NCI-H1048 (cell line): ENCODE measurements at regions not wholly inside any gene's neighbourhood (a gene's known extent, or its start where the extent isn't known, plus 50 kb on each side); places are given as distances from the start of the nearest gene placed in this dataset.

Source experiments
- DNase-seq: peaks from one replicate; lab custom pipeline; 2025; lab: John Stamatoyannopoulos, UW

GRCh38 chr1:224846119-224846907, 83.2 kb upstream of the DNAH14 start:
- DNase-seq, result no peak

- DNase-seq, result no peak
These were observed 79.0 kb upstream of the DNAH14 start for GRCh38 chr1:224850446-224850845.

DNA sequence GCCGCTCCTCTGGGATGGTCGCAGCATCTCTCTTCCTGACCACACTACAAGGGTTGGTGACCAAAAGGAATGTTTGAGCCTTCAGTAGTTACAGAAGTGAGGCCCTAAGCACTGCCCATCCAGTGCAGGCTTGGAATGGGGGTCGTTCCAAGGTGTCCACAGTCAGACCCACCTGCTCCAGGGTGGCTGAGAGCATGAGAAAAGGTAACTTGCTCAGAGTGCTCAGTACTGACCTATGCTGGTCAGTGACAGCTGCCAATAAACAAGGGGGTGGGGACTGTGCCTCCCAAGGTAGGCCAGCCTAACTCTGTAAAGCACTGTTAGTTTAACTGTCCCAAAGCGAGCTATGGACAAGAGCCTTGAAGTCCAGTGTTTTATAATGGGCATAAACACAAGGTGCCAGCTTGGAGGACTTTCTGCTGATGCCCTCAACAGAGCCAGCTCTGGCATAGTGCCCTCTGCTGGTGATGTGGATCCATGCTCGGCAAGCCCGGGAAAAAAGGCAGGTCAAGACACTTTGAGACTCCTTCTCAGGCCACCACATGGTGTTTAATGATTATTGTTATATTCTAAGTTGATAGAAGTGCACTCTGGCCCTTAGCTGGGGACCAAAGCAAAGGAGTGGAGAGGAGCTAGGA, 78.1 kb upstream of the DNAH14 start:
- peak; percentile 36 for DNase-seq

GRCh38 chr1:224851848-224852261, 77.6 kb upstream of the DNAH14 start:
- no peak for DNase-seq

- DNase-seq, result peak; percentile 42
These were observed 76.4 kb upstream of the DNAH14 start for GRCh38 chr1:224852901-224853568.

DNA sequence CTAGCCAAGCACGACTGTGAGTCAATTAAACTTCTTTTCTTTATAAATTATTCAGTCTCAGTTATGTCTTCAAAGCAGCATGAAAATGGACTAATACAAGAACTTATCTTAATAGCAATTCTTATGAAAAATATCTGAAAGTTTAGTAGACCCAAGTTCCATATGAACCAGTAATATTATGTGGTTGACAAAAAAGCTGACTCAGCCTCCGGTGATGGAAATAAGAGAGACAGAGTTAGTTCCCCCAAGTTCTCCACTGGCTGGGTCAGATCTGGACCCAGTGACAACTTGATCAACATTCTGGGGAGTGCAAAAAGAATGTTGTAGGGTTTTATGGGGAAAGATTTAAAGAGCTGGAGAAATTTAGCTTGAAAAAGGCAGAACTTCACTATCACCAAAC, 72.5 kb upstream of the DNAH14 start:
- DNase-seq, result no peak

DNA sequence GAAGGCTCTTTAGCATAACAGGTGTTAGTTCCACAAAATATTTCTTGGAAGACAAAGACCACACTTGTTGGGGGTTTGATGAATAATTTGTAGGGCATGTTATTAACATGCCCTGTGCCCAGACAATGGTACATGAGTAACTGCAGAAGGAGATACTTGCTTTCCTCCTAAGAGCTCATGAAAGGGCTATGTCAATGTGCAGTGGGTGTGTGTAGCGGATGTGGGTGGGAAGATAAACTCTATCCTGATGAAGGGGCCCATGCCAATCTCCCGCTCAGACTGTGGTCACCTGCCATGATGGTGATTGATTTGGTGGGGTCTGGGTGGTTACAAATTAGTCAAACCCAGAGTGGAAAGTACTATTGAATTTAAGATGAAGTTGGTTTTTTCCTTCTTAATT, 69.8 kb upstream of the DNAH14 start:
- DNase-seq, result no peak

DNA sequence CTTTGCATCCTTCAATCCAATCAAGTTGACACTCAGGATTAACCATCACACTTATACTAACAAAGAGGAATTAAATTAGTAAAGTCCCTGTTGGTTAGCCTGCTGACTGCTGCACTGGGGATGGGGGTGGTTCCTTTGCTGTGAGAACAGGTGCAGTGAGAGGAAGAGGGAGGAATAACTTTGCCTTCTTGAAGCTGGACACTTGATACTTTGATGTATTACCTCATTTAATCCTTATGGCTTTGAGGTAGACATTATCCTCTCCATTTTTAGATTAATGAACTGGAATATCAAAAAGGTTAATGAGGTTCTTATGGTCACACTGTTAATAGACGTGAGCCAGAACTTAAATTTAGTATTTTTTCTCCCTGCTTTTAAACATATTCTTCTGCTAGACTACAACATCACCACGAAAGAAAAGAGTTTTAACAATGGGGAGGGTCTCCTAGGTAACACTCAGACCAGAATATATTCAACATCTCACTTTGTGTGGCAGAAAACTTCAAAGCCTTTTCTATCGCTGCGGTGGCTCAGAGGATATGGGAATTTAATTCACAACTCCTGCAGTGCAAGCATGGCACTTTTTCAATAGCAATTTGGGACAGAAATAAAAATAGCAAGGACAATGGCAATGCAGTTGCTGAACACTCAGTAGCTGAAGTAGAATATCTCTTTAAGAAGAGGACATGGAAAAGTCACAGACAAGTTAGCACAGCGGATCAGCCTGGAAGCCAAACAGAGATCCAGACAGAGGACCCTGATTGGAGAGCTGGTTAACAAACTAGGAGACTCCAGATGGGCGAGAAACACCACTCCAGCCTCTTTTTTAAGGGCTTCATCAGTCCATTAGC, 68.8 kb upstream of the DNAH14 start:
- DNase-seq, result no peak

- no peak for DNase-seq
These were observed 68.1 kb upstream of the DNAH14 start for GRCh38 chr1:224861339-224861716.

DNA sequence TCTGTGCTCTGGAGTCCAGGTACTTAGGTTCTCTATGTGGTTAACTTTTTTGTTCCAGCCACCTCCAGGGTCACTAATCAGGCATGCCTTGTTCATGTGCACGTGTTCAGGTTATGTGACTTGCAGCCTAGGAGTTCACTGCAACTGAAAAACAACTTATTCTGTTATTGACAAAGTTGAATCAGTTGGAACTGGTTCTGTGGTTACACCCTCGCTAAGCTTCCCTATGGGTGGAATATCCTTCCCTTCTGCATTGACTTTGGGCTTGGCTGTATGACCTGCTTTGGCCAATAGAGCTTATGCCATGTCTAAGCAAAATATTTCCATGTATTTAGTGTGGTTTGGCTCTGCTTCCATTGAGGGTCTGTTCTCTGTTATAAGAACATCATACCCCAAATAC, 66.0 kb upstream of the DNAH14 start:
- no peak for DNase-seq

DNA sequence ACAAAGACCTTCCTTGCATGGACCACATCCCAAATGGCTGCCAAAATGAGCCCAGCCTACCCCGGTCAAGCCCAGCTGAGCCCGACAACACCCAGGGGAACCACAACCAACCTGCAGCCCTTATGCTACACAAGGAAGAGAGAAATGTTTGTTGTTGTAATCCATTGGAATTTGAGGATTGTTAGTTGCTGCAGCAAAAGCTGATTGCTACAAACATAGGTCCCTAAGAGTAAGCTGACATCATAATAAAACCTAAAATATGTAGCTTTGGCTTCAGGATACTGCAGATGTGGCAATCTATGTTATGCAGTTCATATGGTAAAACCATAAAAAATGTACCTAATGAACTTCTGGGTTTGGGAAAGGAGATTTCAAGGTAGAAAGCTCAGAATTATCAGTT, 65.5 kb upstream of the DNAH14 start:
- no peak for DNase-seq

GRCh38 chr1:224865510-224865909, 64.0 kb upstream of the DNAH14 start:
- DNase-seq, result no peak

GRCh38 chr1:224866940-224867339, 62.5 kb upstream of the DNAH14 start:
- no peak for DNase-seq

DNA sequence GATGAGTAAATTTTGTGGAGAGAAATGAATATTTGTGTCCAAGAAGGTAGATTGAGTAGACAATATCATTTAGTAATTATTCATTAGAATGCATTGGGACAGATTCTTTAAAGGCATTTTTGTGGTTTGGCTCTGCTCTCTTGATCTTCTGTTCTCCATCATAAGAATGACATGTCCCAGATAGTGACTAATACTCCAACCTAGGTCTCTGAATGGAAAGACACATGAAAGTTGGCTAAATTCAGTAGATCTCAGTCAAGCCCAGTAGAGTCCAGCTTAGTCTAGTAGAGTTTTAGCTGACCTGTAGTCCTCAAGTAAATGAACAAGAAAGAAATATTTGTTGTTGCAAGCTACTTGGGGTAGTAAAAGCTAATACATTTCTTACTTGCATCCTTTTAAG, 61.8 kb upstream of the DNAH14 start:
- no peak for DNase-seq

- no peak for DNase-seq
These were observed 56.5 kb upstream of the DNAH14 start for GRCh38 chr1:224872832-224873433.

DNA sequence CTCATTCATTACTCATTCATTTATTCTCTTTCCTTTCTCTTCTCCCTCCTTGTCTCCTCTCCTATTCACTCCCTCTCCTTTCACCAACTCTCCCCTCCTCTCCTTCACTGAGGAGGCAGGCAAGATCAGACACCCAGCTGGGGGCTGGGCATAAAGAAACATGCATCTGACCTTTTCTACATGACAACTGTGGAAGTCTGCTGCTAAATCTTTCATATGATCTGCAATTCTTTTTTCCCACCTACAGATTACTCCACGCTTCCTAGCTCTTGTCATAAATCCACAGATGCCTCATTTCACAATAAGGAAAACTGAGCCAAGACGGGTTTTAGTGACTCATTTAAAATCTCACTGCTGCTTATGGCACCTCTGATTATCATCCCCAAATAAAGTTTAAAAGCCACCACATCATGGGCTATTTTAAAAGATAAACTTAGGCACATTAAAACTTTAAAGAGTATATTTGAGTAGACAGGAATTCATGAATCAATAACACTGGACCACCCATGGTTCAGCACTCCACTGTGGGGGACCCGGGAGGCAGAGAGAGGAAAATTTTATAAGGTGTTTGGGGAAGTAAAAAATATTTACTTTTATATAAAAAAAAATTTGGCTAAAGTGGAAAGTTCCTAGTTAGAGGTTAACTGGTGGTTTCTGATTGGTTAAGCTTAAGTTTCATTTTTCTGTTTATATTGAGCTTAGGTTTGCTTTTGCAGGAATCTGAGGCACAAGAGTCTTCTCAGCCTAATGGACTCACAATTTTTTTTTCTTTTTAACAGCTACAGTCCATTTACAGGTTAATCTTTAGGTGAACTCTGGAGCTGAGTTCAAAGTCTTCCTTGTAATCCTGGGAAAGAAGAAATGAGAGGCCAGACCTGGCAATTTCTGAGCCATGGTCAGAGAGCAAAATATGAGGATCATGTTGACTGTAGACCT, 55.8 kb upstream of the DNAH14 start:
- no peak for DNase-seq

DNA sequence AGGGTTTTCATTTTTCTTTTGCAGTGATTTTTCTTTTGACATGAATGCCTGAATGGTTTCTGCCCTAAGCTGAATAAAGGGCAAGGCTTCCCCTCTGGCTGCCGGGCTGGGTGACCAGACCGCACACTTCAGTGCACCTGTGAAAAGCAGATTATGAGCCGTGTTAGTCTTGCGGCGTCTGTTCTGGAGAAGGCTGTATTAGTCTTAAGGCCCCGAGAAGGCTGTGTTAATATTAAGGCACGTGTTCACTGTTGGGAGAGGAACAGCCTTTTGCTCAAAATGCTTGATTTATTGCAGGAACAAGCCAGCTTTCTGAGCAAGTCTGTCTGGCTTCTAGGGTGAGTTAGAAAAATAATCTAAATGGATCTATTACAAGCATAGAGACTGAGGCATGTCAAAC, 54.7 kb upstream of the DNAH14 start:
- no peak for DNase-seq

GRCh38 chr1:224879162-224879803, 50.2 kb upstream of the DNAH14 start:
- DNase-seq, result no peak
